HG02642 (cell line): ENCODE measurements at regions not wholly inside any gene's neighbourhood (a gene's known extent, or its start where the extent isn't known, plus 50 kb on each side); places are given as distances from the start of the nearest gene placed in this dataset.

Source experiments
- ATAC-seq: cut with Tn5 transposase; IDR thresholded peaks from one replicate; pipeline ENCODE4 v1.9.1; 2021; ENCODE audit warnings: mild to moderate bottlenecking; ENCODE audit not compliant: unreplicated experiment, poor library complexity

- no peak for ATAC-seq
These were observed 202.8 kb upstream of the COPS8 start for GRCh38 chr2:236882930-236883329.

DNA sequence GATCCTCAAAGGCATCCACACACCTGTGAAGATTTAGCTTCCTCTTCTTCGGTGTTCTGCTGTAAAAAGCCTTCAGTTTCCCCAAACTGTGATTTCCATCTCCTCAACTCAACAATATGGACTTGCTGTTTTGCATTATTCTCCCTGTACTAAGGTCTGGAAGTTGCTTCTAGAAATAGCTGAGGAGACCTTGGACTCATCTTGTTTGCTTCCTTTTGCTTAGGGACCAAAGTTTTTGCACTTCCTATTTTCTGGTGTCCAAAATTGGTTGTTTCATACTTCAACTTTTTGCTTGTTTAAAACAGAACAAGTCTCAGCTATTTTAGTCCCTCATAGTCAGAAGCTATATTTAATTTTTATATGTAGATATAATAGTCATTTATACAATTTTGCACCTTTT, 201.9 kb upstream of the COPS8 start:
- no peak for ATAC-seq

- no peak for ATAC-seq
These were observed 201.0 kb upstream of the COPS8 start for GRCh38 chr2:236884569-236885175.

DNA sequence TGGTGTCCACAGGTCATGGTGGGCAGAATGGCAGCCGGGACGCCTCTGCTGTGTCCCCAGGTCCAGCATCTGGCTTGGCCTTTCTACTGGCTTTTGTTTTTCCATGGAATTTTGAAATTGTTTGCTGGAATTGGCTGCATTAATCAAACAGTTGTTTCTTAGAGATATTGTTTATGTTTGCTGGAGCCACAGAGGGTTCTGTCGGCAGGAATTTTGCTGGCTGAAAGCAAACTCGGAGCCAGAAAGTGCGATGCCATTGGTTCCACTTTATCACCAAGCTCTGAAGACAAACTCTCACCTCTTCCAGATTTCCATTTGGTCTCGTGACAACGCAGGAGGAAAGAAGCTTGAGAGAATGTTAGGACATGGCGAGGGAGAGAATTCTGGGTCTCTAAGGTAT, 199.2 kb upstream of the COPS8 start:
- ATAC-seq, result no peak

GRCh38 chr2:236887531-236887930, 198.2 kb upstream of the COPS8 start:
- ATAC-seq, result no peak

DNA sequence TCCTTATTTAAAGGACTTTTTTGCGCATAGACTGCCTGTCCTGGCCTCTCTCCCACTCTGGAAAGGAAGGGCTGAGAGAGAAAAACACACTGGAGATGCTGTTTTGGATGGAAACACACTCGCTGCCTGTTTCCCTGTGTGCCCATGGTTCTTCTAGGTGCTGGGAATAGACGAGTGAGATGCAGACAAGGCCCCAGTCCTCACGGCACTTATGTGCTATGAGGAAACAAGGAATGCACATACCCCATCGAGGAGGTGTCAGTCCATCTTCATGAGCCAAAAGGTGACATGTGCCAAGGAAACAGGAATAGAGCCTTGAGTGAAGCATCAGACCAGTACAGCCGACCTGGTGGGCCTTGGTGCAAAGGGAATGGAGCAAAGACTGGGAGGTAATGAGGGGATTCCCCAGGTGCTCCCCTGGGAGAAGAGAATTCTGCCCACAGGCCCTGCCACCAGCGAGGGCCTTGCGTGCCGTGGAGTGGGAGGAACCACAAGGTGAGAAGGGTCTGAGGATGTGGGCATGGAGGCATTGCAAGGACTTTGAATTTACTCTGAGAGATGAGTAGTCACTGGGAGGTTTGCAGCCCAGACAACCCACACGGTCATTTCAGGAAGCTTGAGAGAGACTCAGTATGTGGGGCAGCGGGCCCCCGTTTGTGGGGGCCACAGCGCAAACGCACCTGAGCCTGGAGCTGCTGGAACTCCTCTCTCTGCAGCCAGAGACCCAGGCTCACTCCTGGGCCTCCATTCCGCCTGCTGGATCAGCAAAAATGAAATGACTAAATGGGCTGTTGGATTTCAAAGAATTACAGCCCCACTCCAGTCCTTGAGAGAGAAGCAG, 197.5 kb upstream of the COPS8 start:
- ATAC-seq, result no peak

GRCh38 chr2:236888794-236889780, 196.6 kb upstream of the COPS8 start:
- no peak for ATAC-seq

DNA sequence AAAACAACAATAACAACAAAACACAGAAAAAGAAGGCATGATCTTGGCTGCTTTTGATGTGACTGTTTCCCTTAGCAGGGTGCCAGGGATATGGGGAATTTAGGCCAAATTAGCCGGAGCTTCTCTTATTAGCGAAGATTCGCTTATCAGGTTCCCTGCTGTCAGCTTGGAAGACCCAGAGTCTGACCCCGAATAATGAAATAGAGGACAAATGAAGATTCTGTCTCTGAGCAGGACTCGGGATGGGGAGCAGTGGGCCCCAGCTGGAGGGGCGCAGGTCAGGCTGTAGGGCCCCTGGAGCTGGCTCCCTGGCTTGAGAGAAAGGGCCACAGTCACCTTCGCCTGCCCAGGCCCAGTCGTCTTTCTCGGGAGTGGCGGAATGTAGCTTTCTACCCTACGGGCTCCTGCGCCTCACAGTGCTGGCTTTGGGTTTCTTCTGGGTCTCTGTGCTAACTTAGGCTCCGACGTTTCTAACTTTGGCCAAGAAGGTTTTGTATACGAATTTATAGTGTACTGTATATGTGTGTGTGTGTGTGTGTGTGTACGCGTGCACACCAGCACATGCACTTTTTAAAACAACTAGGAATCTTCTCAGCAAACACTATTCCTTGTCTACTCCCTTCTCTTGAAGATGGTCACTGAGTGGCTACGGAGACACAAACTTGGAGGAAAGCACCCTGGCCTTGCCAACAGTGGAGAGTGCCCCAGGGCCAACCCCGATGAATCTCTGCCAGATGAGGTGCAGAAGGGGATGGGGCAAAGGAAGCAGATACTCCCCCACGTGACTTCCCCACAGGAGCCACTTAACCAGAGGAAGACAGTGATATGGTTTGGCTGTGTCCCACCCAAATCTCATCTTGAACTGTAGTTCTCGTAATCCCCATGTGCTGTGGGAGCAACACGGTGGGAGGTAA, 195.6 kb upstream of the COPS8 start:
- no peak for ATAC-seq

DNA sequence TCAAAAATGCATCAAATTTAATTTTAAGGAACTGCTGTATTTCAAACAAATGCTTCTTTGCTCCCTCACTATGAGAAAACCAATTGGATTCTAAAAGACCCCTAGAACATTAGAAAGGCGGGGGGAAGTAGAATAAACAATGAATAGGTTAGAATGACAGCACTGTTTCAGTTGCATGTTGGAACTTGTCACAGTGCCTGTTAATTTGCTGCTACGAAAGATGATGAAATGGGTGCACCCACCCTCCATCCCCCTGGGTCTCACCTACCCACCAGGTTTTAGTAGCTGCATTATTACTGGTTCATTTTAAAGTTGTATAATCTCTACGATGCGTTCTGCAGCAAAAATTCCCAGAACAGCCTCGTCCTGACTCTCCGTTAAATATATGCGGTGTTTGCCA, 193.0 kb upstream of the COPS8 start:
- no peak for ATAC-seq

DNA sequence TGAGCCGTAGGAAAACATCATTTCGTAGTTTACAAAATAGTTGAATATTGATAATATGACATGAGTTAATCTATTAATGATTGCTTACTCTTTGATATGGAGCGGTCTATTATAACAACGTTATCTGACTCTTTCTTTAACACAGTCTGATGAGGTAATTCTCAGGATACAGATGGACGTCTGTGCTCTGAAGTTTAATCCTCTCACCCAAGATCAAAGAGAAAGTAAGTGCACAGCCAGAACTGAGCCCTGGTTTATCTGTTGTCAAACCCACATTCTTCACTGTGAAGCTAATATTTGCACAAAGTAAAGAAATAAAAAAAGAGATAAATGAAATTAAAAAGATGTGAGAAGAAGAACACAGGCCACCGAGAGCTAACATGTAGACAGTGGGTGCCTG, 190.9 kb upstream of the COPS8 start:
- no peak for ATAC-seq

DNA sequence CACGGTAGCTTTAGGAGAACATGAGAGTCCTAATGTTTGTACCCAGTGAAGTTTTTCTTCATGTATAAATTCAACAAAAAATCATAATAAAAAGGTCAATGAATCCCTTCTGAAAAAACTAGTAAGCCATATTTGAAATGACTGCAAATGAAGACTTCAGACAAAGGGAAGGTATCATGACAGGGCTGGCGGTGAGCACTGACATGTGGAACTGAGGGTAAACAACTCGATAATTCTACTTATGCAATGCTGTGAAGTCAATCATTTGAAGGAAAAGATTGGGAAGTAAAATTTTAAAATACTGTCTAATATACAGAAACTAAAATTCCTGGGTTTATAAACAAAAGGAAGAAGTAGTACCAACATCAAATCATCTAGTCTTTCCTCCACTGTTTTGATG, 190.2 kb upstream of the COPS8 start:
- no peak for ATAC-seq

DNA sequence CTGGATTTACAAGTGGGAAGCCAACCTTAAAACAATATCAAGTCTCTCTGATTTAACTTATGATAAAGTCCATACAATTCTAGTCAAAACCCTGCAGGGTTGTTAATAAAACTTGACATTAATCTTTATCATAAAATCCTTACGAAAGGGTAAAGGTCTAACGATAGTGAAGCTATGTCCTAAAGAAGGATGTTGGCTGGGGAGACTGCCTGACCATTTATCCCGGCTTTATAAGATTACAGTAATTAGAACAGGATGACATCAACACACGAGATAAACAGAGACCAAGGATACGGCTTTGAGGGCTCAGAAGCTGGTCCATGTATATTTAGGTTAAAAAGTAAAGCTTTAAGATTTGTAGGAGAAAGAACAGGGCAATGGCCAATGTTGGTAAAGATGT, 189.0 kb upstream of the COPS8 start:
- ATAC-seq, result no peak

DNA sequence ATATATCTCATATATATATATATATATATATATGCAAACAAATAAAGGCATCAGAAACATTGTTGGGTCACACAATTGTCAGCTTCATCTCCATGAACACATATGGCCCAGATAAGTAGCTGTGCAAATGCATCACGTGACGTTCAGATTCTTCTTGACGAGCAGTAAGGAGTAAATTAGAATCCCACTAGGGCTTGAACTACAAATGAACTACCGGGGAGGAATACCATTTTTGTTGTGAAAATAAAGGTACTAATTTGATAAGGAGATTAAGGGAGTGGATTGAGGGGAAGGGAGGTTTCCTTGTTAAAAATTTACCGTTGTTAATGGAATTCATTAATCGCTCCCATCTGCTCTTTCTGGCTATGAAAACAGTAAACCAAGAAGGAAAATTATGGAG, 186.5 kb upstream of the COPS8 start:
- no peak for ATAC-seq

- no peak for ATAC-seq
These were observed 185.6 kb upstream of the COPS8 start for GRCh38 chr2:236899950-236900640.

- ATAC-seq, result no peak
These were observed 183.7 kb upstream of the COPS8 start for GRCh38 chr2:236901956-236902355.

- no peak for ATAC-seq
These were observed 181.7 kb upstream of the COPS8 start for GRCh38 chr2:236903978-236904377.

- no peak for ATAC-seq
These were observed 181.1 kb upstream of the COPS8 start for GRCh38 chr2:236904389-236905263.

- no peak for ATAC-seq
These were observed 179.7 kb upstream of the COPS8 start for GRCh38 chr2:236905976-236906375.
